ENCODE measurements at regions not wholly inside any gene's neighbourhood (a gene's known extent, or its start where the extent isn't known, plus 50 kb on each side); places are given as distances from the start of the nearest gene placed in this dataset.

GRCh38 chr13:111472559-111473460 is 152.4 kb downstream of the TEX29 start:
- no peak overlapping the region for H3K4me3 ChIP-seq (ENCODE audit: low read length)
- no peak overlapping the region for H3K27ac ChIP-seq (ENCODE audit: low read depth, low read length)
- POLR2A ChIA-PET: no interaction called here
- ATAC-seq (no peak), DNase-seq (peak in 1 of 9 donors; percentile 18)
- no peaks in the 10 kb centered on the region for H3K36me3 ChIP-seq (ENCODE audit: control insufficient read depth in 2 of 3, insufficient read depth in 3 of 3, low read length in 3 of 3)
- no peaks in the 10 kb centered on the region for H3K27me3 ChIP-seq (ENCODE audit: control insufficient read depth in 2 of 2, insufficient read depth in 2 of 2, low read length in 2 of 2)
- Mint-ChIP-seq H3K27me3 (peaks cover 0 to 18% (median 2%) of the 10 kb centered on the region in 5 donors), H3K9me3 (no peaks in the 10 kb centered on the region), H3K36me3 (no peaks in the 10 kb centered on the region), H3K27ac (no peak overlapping the region), H3K4me3 (no peak overlapping the region), H3K4me1 (no peaks in the 10 kb centered on the region)
- H3K9me3 ChIP-seq (ENCODE audit: control insufficient read depth in 2 of 3, low read length in 3 of 3): no peaks in the 10 kb centered on the region
- intact Hi-C loops (cut with micrococcal nuclease): loop anchor here in 1 of 2 donors (5.0 kb wide), 1 partner anchor 969 kb away; no protein-coding TSS in a partner anchor
- CTCF ChIA-PET: no interaction called here
- no peaks in the 10 kb centered on the region for H3K4me1 ChIP-seq (ENCODE audit: control insufficient read depth in 2 of 2, insufficient read depth in 2 of 2, low read length in 2 of 2)

GRCh38 chr13:111474136-111475002 is 153.9 kb downstream of the TEX29 start:
- ATAC-seq: no peak
- Mint-ChIP-seq H3K9me3 (no peaks in the 10 kb centered on the region), H3K4me1 (no peaks in the 10 kb centered on the region), H3K27me3 (peaks cover 0 to 9% (median 0%) of the 10 kb centered on the region in 5 donors), H3K27ac (no peak overlapping the region), H3K36me3 (no peaks in the 10 kb centered on the region), H3K4me3 (no peak overlapping the region)
- ChIA-PET POLR2A (no interaction called here), CTCF (no interaction called here)
- intact Hi-C loops (cut with micrococcal nuclease): loop anchor here in 1 of 2 donors (5.0 kb wide), 1 partner anchor 968 kb away; no protein-coding TSS in a partner anchor
- H3K27ac ChIP-seq (ENCODE audit: low read depth, low read length): no peak overlapping the region
- peak in 2 of 9 donors; percentile 5 to 12 for DNase-seq
- no peaks in the 10 kb centered on the region for H3K36me3 ChIP-seq (ENCODE audit: control insufficient read depth in 2 of 3, insufficient read depth in 3 of 3, low read length in 3 of 3)
- H3K4me1 ChIP-seq (ENCODE audit: control insufficient read depth in 2 of 2, insufficient read depth in 2 of 2, low read length in 2 of 2): no peaks in the 10 kb centered on the region
- H3K9me3 ChIP-seq (ENCODE audit: control insufficient read depth in 2 of 3, low read length in 3 of 3): no peaks in the 10 kb centered on the region
- no peak overlapping the region for H3K4me3 ChIP-seq (ENCODE audit: low read length)
- no peaks in the 10 kb centered on the region for H3K27me3 ChIP-seq (ENCODE audit: control insufficient read depth in 2 of 2, insufficient read depth in 2 of 2, low read length in 2 of 2)

DNA sequence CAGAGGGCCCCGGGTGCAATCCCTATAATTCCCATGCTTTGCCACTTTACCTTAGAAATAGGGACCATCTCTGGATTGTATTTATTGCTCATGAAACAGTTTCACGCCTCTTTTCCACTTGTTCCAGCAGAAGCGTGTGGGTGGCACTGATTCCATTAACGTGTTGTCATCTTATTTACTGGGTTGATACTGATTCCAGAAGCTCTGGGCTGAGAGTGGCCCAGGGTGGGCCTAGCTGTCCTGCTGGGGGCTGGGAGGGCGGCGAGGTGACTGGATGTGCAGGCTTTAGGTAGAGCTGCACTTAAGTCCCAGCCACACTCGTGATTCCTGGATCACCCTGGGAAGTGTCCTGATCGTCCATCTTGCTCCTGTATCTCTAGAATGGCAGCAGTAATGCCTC is 155.0 kb downstream of the TEX29 start:
- no peak overlapping the region for H3K4me3 Mint-ChIP-seq
- ATAC-seq: no peak
- intact Hi-C loops (cut with micrococcal nuclease): no loop called here
- peaks cover 0 to 9% (median 0%) of the 10 kb centered on the region in 5 donors for H3K27me3 Mint-ChIP-seq
- H3K9me3 Mint-ChIP-seq: no peaks in the 10 kb centered on the region
- H3K27ac ChIP-seq (ENCODE audit: low read depth, low read length): no peak overlapping the region
- CTCF ChIA-PET: no interaction called here
- no peaks in the 10 kb centered on the region for H3K4me1 ChIP-seq (ENCODE audit: control insufficient read depth in 2 of 2, insufficient read depth in 2 of 2, low read length in 2 of 2)
- no peak for DNase-seq
- H3K36me3 ChIP-seq (ENCODE audit: control insufficient read depth in 2 of 3, insufficient read depth in 3 of 3, low read length in 3 of 3): no peaks in the 10 kb centered on the region
- POLR2A ChIA-PET: no interaction called here
- no peaks in the 10 kb centered on the region for H3K9me3 ChIP-seq (ENCODE audit: control insufficient read depth in 2 of 3, low read length in 3 of 3)
- no peaks in the 10 kb centered on the region for H3K4me1 Mint-ChIP-seq
- H3K36me3 Mint-ChIP-seq: no peaks in the 10 kb centered on the region
- no peaks in the 10 kb centered on the region for H3K27me3 ChIP-seq (ENCODE audit: control insufficient read depth in 2 of 2, insufficient read depth in 2 of 2, low read length in 2 of 2)
- no peak overlapping the region for H3K27ac Mint-ChIP-seq
- no peak overlapping the region for H3K4me3 ChIP-seq (ENCODE audit: low read length)

GRCh38 chr13:111476197-111476596 is 155.8 kb downstream of the TEX29 start:
- ATAC-seq (no peak), DNase-seq (no peak)
- ChIA-PET CTCF (no interaction called here), POLR2A (no interaction called here)
- no peak overlapping the region for H3K27ac Mint-ChIP-seq
- Histone ChIP-seq H3K9me3 (ENCODE audit: control insufficient read depth in 2 of 3, low read length in 3 of 3) (no peaks in the 10 kb centered on the region), H3K4me3 (ENCODE audit: low read length) (no peak overlapping the region), H3K36me3 (ENCODE audit: control insufficient read depth in 2 of 3, insufficient read depth in 3 of 3, low read length in 3 of 3) (no peaks in the 10 kb centered on the region), H3K4me1 (ENCODE audit: control insufficient read depth in 2 of 2, insufficient read depth in 2 of 2, low read length in 2 of 2) (no peaks in the 10 kb centered on the region), H3K27me3 (ENCODE audit: control insufficient read depth in 2 of 2, insufficient read depth in 2 of 2, low read length in 2 of 2) (no peaks in the 10 kb centered on the region), H3K27ac (ENCODE audit: low read depth, low read length) (no peak overlapping the region)
- H3K4me3 Mint-ChIP-seq: no peak overlapping the region
- H3K9me3 Mint-ChIP-seq: no peaks in the 10 kb centered on the region
- H3K27me3 Mint-ChIP-seq: peaks cover 0 to 8% (median 0%) of the 10 kb centered on the region in 5 donors
- no peaks in the 10 kb centered on the region for H3K36me3 Mint-ChIP-seq
- no peaks in the 10 kb centered on the region for H3K4me1 Mint-ChIP-seq
- intact Hi-C loops (cut with micrococcal nuclease): no loop called here

GRCh38 chr13:111479412-111479811 is 159.0 kb downstream of the TEX29 start:
- DNase-seq (no peak), ATAC-seq (no peak)
- peaks cover 0 to 4% (median 0%) of the 10 kb centered on the region in 5 donors for H3K27me3 Mint-ChIP-seq

GRCh38 chr13:111480503-111480902 is 160.1 kb downstream of the TEX29 start:
- DNase-seq: no peak
- CTCF ChIA-PET: no interaction called here
- POLR2A ChIA-PET: no interaction called here

More at GRCh38 chr13:111479412-111479811, 159.0 kb downstream of the TEX29 start:
- Histone ChIP-seq H3K27ac (ENCODE audit: low read depth, low read length) (no peak overlapping the region), H3K4me1 (ENCODE audit: control insufficient read depth in 2 of 2, insufficient read depth in 2 of 2, low read length in 2 of 2) (no peaks in the 10 kb centered on the region), H3K27me3 (ENCODE audit: control insufficient read depth in 2 of 2, insufficient read depth in 2 of 2, low read length in 2 of 2) (no peaks in the 10 kb centered on the region), H3K9me3 (ENCODE audit: control insufficient read depth in 2 of 3, low read length in 3 of 3) (no peaks in the 10 kb centered on the region), H3K36me3 (ENCODE audit: control insufficient read depth in 2 of 3, insufficient read depth in 3 of 3, low read length in 3 of 3) (no peaks in the 10 kb centered on the region), H3K4me3 (ENCODE audit: low read length) (no peak overlapping the region)
- no peaks in the 10 kb centered on the region for H3K9me3 Mint-ChIP-seq
- H3K27ac Mint-ChIP-seq: no peak overlapping the region
- H3K4me3 Mint-ChIP-seq: no peak overlapping the region
- ChIA-PET CTCF (interaction anchor here (0.6 kb wide), 1 partner anchor 1227 kb away, joined by 3 read pairs; no protein-coding TSS in a partner anchor), POLR2A (no interaction called here)
- no peaks in the 10 kb centered on the region for H3K36me3 Mint-ChIP-seq
- no peaks in the 10 kb centered on the region for H3K4me1 Mint-ChIP-seq
- intact Hi-C loops (cut with micrococcal nuclease): no loop called here

More at GRCh38 chr13:111480503-111480902, 160.1 kb downstream of the TEX29 start:
- no peak overlapping the region for H3K4me3 Mint-ChIP-seq
- no peak overlapping the region for H3K27ac Mint-ChIP-seq
- Histone ChIP-seq H3K9me3 (ENCODE audit: control insufficient read depth in 2 of 3, low read length in 3 of 3) (no peaks in the 10 kb centered on the region), H3K4me1 (ENCODE audit: control insufficient read depth in 2 of 2, insufficient read depth in 2 of 2, low read length in 2 of 2) (no peaks in the 10 kb centered on the region), H3K36me3 (ENCODE audit: control insufficient read depth in 2 of 3, insufficient read depth in 3 of 3, low read length in 3 of 3) (no peaks in the 10 kb centered on the region), H3K27me3 (ENCODE audit: control insufficient read depth in 2 of 2, insufficient read depth in 2 of 2, low read length in 2 of 2) (no peaks in the 10 kb centered on the region), H3K4me3 (ENCODE audit: low read length) (no peak overlapping the region), H3K27ac (ENCODE audit: low read depth, low read length) (no peak overlapping the region)
- peaks cover 0 to 4% (median under 1%) of the 10 kb centered on the region in 5 donors for H3K27me3 Mint-ChIP-seq
- peaks cover 0 to 4% (median 0%) of the 10 kb centered on the region in 11 donors for H3K9me3 Mint-ChIP-seq
- no peaks in the 10 kb centered on the region for H3K4me1 Mint-ChIP-seq
- no peak for ATAC-seq
- intact Hi-C loops (cut with micrococcal nuclease): no loop called here
- H3K36me3 Mint-ChIP-seq: peaks cover 0 to 4% (median 0%) of the 10 kb centered on the region in 5 donors
